ENCODE measurements at regions not wholly inside any gene's neighbourhood (a gene's known extent, or its start where the extent isn't known, plus 50 kb on each side); places are given as distances from the start of the nearest gene placed in this dataset.

GRCh38 chr7:25520017-25520416 lies 291.7 kb upstream of the NPVF start:
- TF ChIP-seq, protein P1, sequence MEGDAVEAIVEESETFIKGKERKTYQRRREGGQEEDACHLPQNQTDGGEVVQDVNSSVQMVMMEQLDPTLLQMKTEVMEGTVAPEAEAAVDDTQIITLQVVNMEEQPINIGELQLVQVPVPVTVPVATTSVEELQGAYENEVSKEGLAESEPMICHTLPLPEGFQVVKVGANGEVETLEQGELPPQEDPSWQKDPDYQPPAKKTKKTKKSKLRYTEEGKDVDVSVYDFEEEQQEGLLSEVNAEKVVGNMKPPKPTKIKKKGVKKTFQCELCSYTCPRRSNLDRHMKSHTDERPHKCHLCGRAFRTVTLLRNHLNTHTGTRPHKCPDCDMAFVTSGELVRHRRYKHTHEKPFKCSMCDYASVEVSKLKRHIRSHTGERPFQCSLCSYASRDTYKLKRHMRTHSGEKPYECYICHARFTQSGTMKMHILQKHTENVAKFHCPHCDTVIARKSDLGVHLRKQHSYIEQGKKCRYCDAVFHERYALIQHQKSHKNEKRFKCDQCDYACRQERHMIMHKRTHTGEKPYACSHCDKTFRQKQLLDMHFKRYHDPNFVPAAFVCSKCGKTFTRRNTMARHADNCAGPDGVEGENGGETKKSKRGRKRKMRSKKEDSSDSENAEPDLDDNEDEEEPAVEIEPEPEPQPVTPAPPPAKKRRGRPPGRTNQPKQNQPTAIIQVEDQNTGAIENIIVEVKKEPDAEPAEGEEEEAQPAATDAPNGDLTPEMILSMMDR (IDR thresholded peaks at IDR 0.05; ENCODE audit: borderline replicate concordance, extremely low read depth, low read length, poor library complexity, severe bottlenecking), result no peak
- no peak for TF ChIP-seq EZH2 (IDR thresholded peaks at IDR 0.05; ENCODE audit: borderline replicate concordance, low read depth, low read length, severe bottlenecking)
